HL-60 (cell line): ENCODE measurements at regions not wholly inside any gene's neighbourhood (a gene's known extent, or its start where the extent isn't known, plus 50 kb on each side); places are given as distances from the start of the nearest gene placed in this dataset.

Experiments
- DNase-seq, 2 experiments: peaks; one replicate each; pipeline ENCODE4 v3.0.0-alpha.2; 2010 to 2020; ENCODE audit warnings: low read depth in 1 of 2, low spot score in 1 of 2
- H3K27ac ChIP-seq: fragments of 250-450 bp; sonication (Bioruptor Pico); replicated peaks from 2 replicates; pipeline ENCODE4 v1.5.1; 2020; ENCODE audit warnings: mild to moderate bottlenecking, moderate library complexity
- H3K27me3 ChIP-seq: fragments of 250-450 bp; sonication (Bioruptor Pico); 2 replicates; pipeline ENCODE4 v1.5.1; 2021; ENCODE audit warnings: mild to moderate bottlenecking, moderate library complexity; ENCODE audit not compliant: insufficient read depth, poor library complexity, severe bottlenecking
- H3K4me3 ChIP-seq: replicated peaks from 2 replicates; pipeline ENCODE4 v1.5.1; 2011; ENCODE audit warnings: mild to moderate bottlenecking, control low read depth, low read length; ENCODE audit not compliant: insufficient read depth
- CTCF ChIP-seq: IDR thresholded peaks from one replicate; pipeline ENCODE4 v1.5.1; 2011; ENCODE audit warnings: low read length, control low read depth, inconsistent platforms; ENCODE audit not compliant: insufficient read depth
- GABPA ChIP-seq: IDR thresholded peaks from 2 replicates; pipeline ENCODE4 v1.6.1; 2012; ENCODE audit warnings: low read depth
- POLR2AphosphoS5 ChIP-seq: IDR thresholded peaks from 2 replicates; pipeline ENCODE4 v1.6.1; 2012; ENCODE audit warnings: low read depth
- REST ChIP-seq: IDR thresholded peaks from 2 replicates; pipeline ENCODE4 v1.6.1; 2012; ENCODE audit warnings: low read depth; ENCODE audit not compliant: insufficient replicate concordance
- SPI1 ChIP-seq: IDR thresholded peaks from 2 replicates; pipeline ENCODE4 v1.6.1; 2012; ENCODE audit warnings: low read depth, mild to moderate bottlenecking, borderline replicate concordance

GRCh38 chr17:33371377-33371776 lies 78.3 kb upstream of the ASIC2 start:
- H3K27me3 ChIP-seq = no peaks in the 10 kb centered on the region
- TF ChIP-seq CTCF (no peak), POLR2AphosphoS5 (no peak), SPI1 (no peak), GABPA (no peak), REST (no peak)
- H3K4me3 ChIP-seq = no peak overlapping the region
- H3K27ac ChIP-seq = no peak overlapping the region
- DNase-seq = no peak

GRCh38 chr17:33373273-33373672 lies 80.2 kb upstream of the ASIC2 start:
- DNase-seq = no peak
- no peak overlapping the region for H3K27ac ChIP-seq
- no peaks in the 10 kb centered on the region for H3K27me3 ChIP-seq
- no peak for TF ChIP-seq GABPA
- TF ChIP-seq CTCF = no peak
- peak; percentile 18; the same call in 1 of the 2 replicates for TF ChIP-seq SPI1
- TF ChIP-seq POLR2AphosphoS5 = no peak
- TF ChIP-seq REST = no peak
- H3K4me3 ChIP-seq = no peak overlapping the region

GRCh38 chr17:33375103-33375502 lies 82.0 kb upstream of the ASIC2 start:
- TF ChIP-seq REST (no peak), SPI1 (no peak), POLR2AphosphoS5 (no peak), CTCF (no peak), GABPA (no peak)
- DNase-seq = no peak
- Histone ChIP-seq H3K4me3 (no peak overlapping the region), H3K27ac (no peak overlapping the region), H3K27me3 (no peaks in the 10 kb centered on the region)
